Activated CD4-positive, alpha-beta T cell treated with anti-CD3 and anti-CD28 coated beads for 36 hours (primary cell): ENCODE measurements at regions not wholly inside any gene's neighbourhood (a gene's known extent, or its start where the extent isn't known, plus 50 kb on each side); places are given as distances from the start of the nearest gene placed in this dataset.

Experiments used
- ATAC-seq: fragments of 200-7000 bp; cut with Tn5 transposase; one replicate; pipeline ENCODE4 v1.10.0; 2021; ENCODE audit warnings: mild to moderate bottlenecking, moderate library complexity
- CTCF ChIA-PET: fragments of 350-600 bp; sonication (Branson Sonifier 250); formaldehyde crosslinking; loops from one replicate; lab custom pipeline; 2021; ENCODE audit warnings: antibody characterized with exemption; lab: Charles Lee
- POLR2A ChIA-PET: fragments of 350-600 bp; sonication (Branson Sonifier 250); formaldehyde crosslinking; loops from one replicate; lab custom pipeline; 2021; ENCODE audit warnings: antibody characterized with exemption, inconsistent platforms; lab: Charles Lee
- DNase-seq: peaks from one replicate; pipeline ENCODE4 v3.0.0-alpha.2; 2020
- H3K27ac Mint-ChIP-seq: one replicate; pipeline ENCODE4 v1.8.0; 2021; ENCODE audit warnings: mixed read lengths
- H3K27me3 Mint-ChIP-seq: one replicate; pipeline ENCODE4 v1.8.0; 2021; ENCODE audit warnings: mixed read lengths
- H3K36me3 Mint-ChIP-seq: one replicate; pipeline ENCODE4 v1.8.0; 2021; ENCODE audit warnings: low read depth, mixed read lengths
- H3K4me1 Mint-ChIP-seq: one replicate; pipeline ENCODE4 v1.8.0; 2021; ENCODE audit warnings: mixed read lengths
- H3K4me3 Mint-ChIP-seq: one replicate; pipeline ENCODE4 v1.8.0; 2021; ENCODE audit warnings: mild to moderate bottlenecking, moderate library complexity, mixed read lengths
- H3K9me3 Mint-ChIP-seq: one replicate; pipeline ENCODE4 v1.8.0; 2021; ENCODE audit warnings: low read depth, mixed read lengths
- intact Hi-C, 2 experiments: fragments of 100-400 bp; cut with DNase I in 1 of 2; cut with micrococcal nuclease in 1 of 2; formaldehyde crosslinking; loops; one replicate each; pipeline versions ENCODE4 v1.14.2 to v1.15.1; 2022 to 2024; cut with DNase I, micrococcal nuclease

- Mint-ChIP-seq H3K4me3 (no peak overlapping the region), H3K36me3 (no peaks in the 10 kb centered on the region), H3K4me1 (no peaks in the 10 kb centered on the region), H3K27me3 (no peaks in the 10 kb centered on the region), H3K9me3 (peaks cover 3% of the 10 kb centered on the region), H3K27ac (no peak overlapping the region)
- ChIA-PET POLR2A (no interaction called here), CTCF (no interaction called here)
- ATAC-seq (no peak), DNase-seq (no peak)
- intact Hi-C loops, result no loop called here
Observed at GRCh38 chr20:6626805-6627204, 140.7 kb upstream of the BMP2 start.

GRCh38 chr20:6623989-6624388 is 143.5 kb upstream of the BMP2 start:
- POLR2A ChIA-PET, result no interaction called here
- no peak overlapping the region for H3K27ac Mint-ChIP-seq

GRCh38 chr20:6622041-6622440 is 145.4 kb upstream of the BMP2 start:
- no peak for DNase-seq
- no peak overlapping the region for H3K27ac Mint-ChIP-seq
- POLR2A ChIA-PET, result no interaction called here
- H3K4me3 Mint-ChIP-seq, result no peak overlapping the region
- no peak for ATAC-seq
- H3K9me3 Mint-ChIP-seq, result no peaks in the 10 kb centered on the region
- H3K27me3 Mint-ChIP-seq, result no peaks in the 10 kb centered on the region
- no peaks in the 10 kb centered on the region for H3K4me1 Mint-ChIP-seq
- intact Hi-C loops, result no loop called here
- H3K36me3 Mint-ChIP-seq, result no peaks in the 10 kb centered on the region
- CTCF ChIA-PET, result no interaction called here

More at GRCh38 chr20:6623989-6624388, 143.5 kb upstream of the BMP2 start:
- DNase-seq, result no peak
- Mint-ChIP-seq H3K9me3 (peaks cover 3% of the 10 kb centered on the region), H3K36me3 (no peaks in the 10 kb centered on the region), H3K4me3 (no peak overlapping the region), H3K4me1 (no peaks in the 10 kb centered on the region), H3K27me3 (no peaks in the 10 kb centered on the region)
- CTCF ChIA-PET, result no interaction called here
- no peak for ATAC-seq
- intact Hi-C loops, result no loop called here

- no peaks in the 10 kb centered on the region for H3K4me1 Mint-ChIP-seq
- no peaks in the 10 kb centered on the region for H3K36me3 Mint-ChIP-seq
- no peak for DNase-seq
- POLR2A ChIA-PET, result no interaction called here
- no peaks in the 10 kb centered on the region for H3K9me3 Mint-ChIP-seq
- intact Hi-C loops, result no loop called here
- ATAC-seq, result no peak
- CTCF ChIA-PET, result no interaction called here
- H3K27ac Mint-ChIP-seq, result no peak overlapping the region
- H3K27me3 Mint-ChIP-seq, result no peaks in the 10 kb centered on the region
- no peak overlapping the region for H3K4me3 Mint-ChIP-seq
Observed at GRCh38 chr20:6618051-6618450, 149.4 kb upstream of the BMP2 start.

- DNase-seq (no peak), ATAC-seq (no peak)
- POLR2A ChIA-PET, result no interaction called here
- Mint-ChIP-seq H3K9me3 (peaks cover 5% of the 10 kb centered on the region), H3K27me3 (no peaks in the 10 kb centered on the region), H3K27ac (no peak overlapping the region), H3K4me3 (no peak overlapping the region), H3K36me3 (no peaks in the 10 kb centered on the region), H3K4me1 (no peaks in the 10 kb centered on the region)
- intact Hi-C loops, result no loop called here
- CTCF ChIA-PET, result interaction anchor here (0.5 kb wide), 1 partner anchor 16 kb away, joined by 3 read pairs; no protein-coding TSS in a partner anchor
Observed at GRCh38 chr20:6616421-6616820, 151.1 kb upstream of the BMP2 start.

- H3K4me3 Mint-ChIP-seq, result no peak overlapping the region
- no peaks in the 10 kb centered on the region for H3K27me3 Mint-ChIP-seq
- ChIA-PET CTCF (no interaction called here), POLR2A (no interaction called here)
- DNase-seq, result no peak
- H3K4me1 Mint-ChIP-seq, result no peaks in the 10 kb centered on the region
- no peak for ATAC-seq
- no peaks in the 10 kb centered on the region for H3K36me3 Mint-ChIP-seq
- no peak overlapping the region for H3K27ac Mint-ChIP-seq
- intact Hi-C loops, result no loop called here
- peaks cover 5% of the 10 kb centered on the region for H3K9me3 Mint-ChIP-seq
Observed at GRCh38 chr20:6614836-6615235, 152.7 kb upstream of the BMP2 start.

GRCh38 chr20:6613280-6613861 is 154.1 kb upstream of the BMP2 start:
- no peak for ATAC-seq
- Mint-ChIP-seq H3K9me3 (peaks cover 5% of the 10 kb centered on the region), H3K4me1 (no peaks in the 10 kb centered on the region), H3K4me3 (no peak overlapping the region), H3K27ac (no peak overlapping the region), H3K27me3 (no peaks in the 10 kb centered on the region), H3K36me3 (no peaks in the 10 kb centered on the region)
- no peak for DNase-seq
- intact Hi-C loops, result no loop called here
- ChIA-PET CTCF (interaction anchor here (1.2 kb wide), 1 partner anchor 15 kb away, joined by 3 read pairs; no protein-coding TSS in a partner anchor), POLR2A (no interaction called here)

- no peak for ATAC-seq
- ChIA-PET CTCF (interaction anchor here (0.7 to 1.2 kb wide), 2 partner anchors 16 to 435 kb away, joined by 3 read pairs; no protein-coding TSS in a partner anchor), POLR2A (no interaction called here)
- no peak overlapping the region for H3K4me3 Mint-ChIP-seq
- H3K4me1 Mint-ChIP-seq, result no peaks in the 10 kb centered on the region
- no peaks in the 10 kb centered on the region for H3K27me3 Mint-ChIP-seq
- H3K27ac Mint-ChIP-seq, result no peak overlapping the region
- peaks cover 5% of the 10 kb centered on the region for H3K9me3 Mint-ChIP-seq
- DNase-seq, result no peak
- intact Hi-C loops, result no loop called here
- H3K36me3 Mint-ChIP-seq, result no peaks in the 10 kb centered on the region
Observed at GRCh38 chr20:6612606-6612923, 154.9 kb upstream of the BMP2 start.

- no peaks in the 10 kb centered on the region for H3K4me1 Mint-ChIP-seq
- ChIA-PET CTCF (interaction anchor here (0.7 to 1.2 kb wide), 2 partner anchors 16 to 435 kb away, joined by 3 read pairs; no protein-coding TSS in a partner anchor), POLR2A (no interaction called here)
- ATAC-seq (no peak), DNase-seq (no peak)
- no peaks in the 10 kb centered on the region for H3K36me3 Mint-ChIP-seq
- no peaks in the 10 kb centered on the region for H3K27me3 Mint-ChIP-seq
- H3K27ac Mint-ChIP-seq, result no peak overlapping the region
- H3K9me3 Mint-ChIP-seq, result peaks cover 5% of the 10 kb centered on the region
- intact Hi-C loops, result no loop called here
- no peak overlapping the region for H3K4me3 Mint-ChIP-seq
Observed at GRCh38 chr20:6611911-6612605, 155.4 kb upstream of the BMP2 start.

- no peak overlapping the region for H3K27ac Mint-ChIP-seq
- intact Hi-C loops, result no loop called here
- CTCF ChIA-PET, result no interaction called here
Observed at GRCh38 chr20:6606651-6607050, 160.8 kb upstream of the BMP2 start.

GRCh38 chr20:6605055-6605935 is 162.2 kb upstream of the BMP2 start:
- H3K4me1 Mint-ChIP-seq, result no peaks in the 10 kb centered on the region
- H3K4me3 Mint-ChIP-seq, result no peak overlapping the region
- intact Hi-C loops, result no loop called here
- ATAC-seq (no peak), DNase-seq (no peak)
- CTCF ChIA-PET, result no interaction called here
- H3K36me3 Mint-ChIP-seq, result no peaks in the 10 kb centered on the region
- POLR2A ChIA-PET, result no interaction called here
- H3K9me3 Mint-ChIP-seq, result peaks cover 2% of the 10 kb centered on the region
- no peak overlapping the region for H3K27ac Mint-ChIP-seq
- peaks cover 2% of the 10 kb centered on the region for H3K27me3 Mint-ChIP-seq

More at GRCh38 chr20:6606651-6607050, 160.8 kb upstream of the BMP2 start:
- Mint-ChIP-seq H3K36me3 (no peaks in the 10 kb centered on the region), H3K4me1 (no peaks in the 10 kb centered on the region), H3K4me3 (no peak overlapping the region), H3K27me3 (peaks cover 2% of the 10 kb centered on the region), H3K9me3 (no peaks in the 10 kb centered on the region)
- POLR2A ChIA-PET, result no interaction called here
- no peak for DNase-seq
- no peak for ATAC-seq
